Right forelimb (tissue), 1 donor: ENCODE measurements at regions not wholly inside any gene's neighbourhood (a gene's known extent, or its start where the extent isn't known, plus 50 kb on each side); places are given as distances from the start of the nearest gene placed in this dataset.

Experiments used
- DNase-seq: peaks from one replicate; pipeline ENCODE4 v3.0.0-alpha.2; 2018

GRCh38 chr11:10920205-10920604 lies 62.4 kb upstream of the ZBED5 start:
- DNase-seq, result no peak

GRCh38 chr11:10918698-10919097 lies 60.8 kb upstream of the ZBED5 start:
- no peak for DNase-seq

GRCh38 chr11:10918275-10918674 lies 60.4 kb upstream of the ZBED5 start:
- no peak for DNase-seq

GRCh38 chr11:10917802-10918201 lies 59.9 kb upstream of the ZBED5 start:
- peak; percentile 18 for DNase-seq

- DNase-seq, result no peak
Observed at GRCh38 chr11:10916665-10917064, 58.8 kb upstream of the ZBED5 start.

- DNase-seq, result no peak
Observed at GRCh38 chr11:10914050-10914449, 56.2 kb upstream of the ZBED5 start.

- DNase-seq, result no peak
Observed at GRCh38 chr11:10913075-10913474, 55.2 kb upstream of the ZBED5 start.

GRCh38 chr11:10911907-10912306 lies 54.1 kb upstream of the ZBED5 start:
- DNase-seq, result no peak

GRCh38 chr11:10909141-10909883 lies 51.5 kb upstream of the ZBED5 start:
- no peak for DNase-seq

- DNase-seq, result no peak
Observed at GRCh38 chr11:10908215-10908951, 50.5 kb upstream of the ZBED5 start.
